T-helper 1 cell treated with Interleukin-12 subunit alpha and Interleukin-12 subunit beta and Interleukin-4 antibody, amounts not matched to agents 30 μg/mL and 1 μg/mL, for 36 hours (primary cell): ENCODE measurements at regions not wholly inside any gene's neighbourhood (a gene's known extent, or its start where the extent isn't known, plus 50 kb on each side); places are given as distances from the start of the nearest gene placed in this dataset.
"Not testable (repeated sequence)": the region's sequence is repeated elsewhere in the genome, so short reads cannot be mapped to it uniquely, and the experiment has no call there.

Experiments used
- H3K27ac Mint-ChIP-seq: one replicate; pipeline ENCODE4 v1.8.0; 2021; ENCODE audit warnings: mild to moderate bottlenecking, mixed read lengths
- H3K27me3 Mint-ChIP-seq: one replicate; pipeline ENCODE4 v1.8.0; 2021; ENCODE audit warnings: low read depth, mixed read lengths
- H3K36me3 Mint-ChIP-seq: one replicate; pipeline ENCODE4 v1.8.0; 2021; ENCODE audit warnings: low read depth, mixed read lengths
- H3K4me1 Mint-ChIP-seq: one replicate; pipeline ENCODE4 v1.8.0; 2021; ENCODE audit warnings: low read depth, mixed read lengths
- H3K4me3 Mint-ChIP-seq: one replicate; pipeline ENCODE4 v1.8.0; 2021; ENCODE audit warnings: mild to moderate bottlenecking, moderate library complexity, mixed read lengths
- H3K9me3 Mint-ChIP-seq: one replicate; pipeline ENCODE4 v1.8.0; 2021; ENCODE audit warnings: mixed read lengths

GRCh38 chr15:66880380-66881155 lies 178.5 kb downstream of the SMAD6 start:
- Mint-ChIP-seq H3K4me1 (no peaks in the 10 kb centered on the region), H3K36me3 (no peaks in the 10 kb centered on the region), H3K9me3 (no peaks in the 10 kb centered on the region), H3K27ac (no peak overlapping the region), H3K27me3 (peaks cover 9% of the 10 kb centered on the region), H3K4me3 (no peak overlapping the region)

DNA sequence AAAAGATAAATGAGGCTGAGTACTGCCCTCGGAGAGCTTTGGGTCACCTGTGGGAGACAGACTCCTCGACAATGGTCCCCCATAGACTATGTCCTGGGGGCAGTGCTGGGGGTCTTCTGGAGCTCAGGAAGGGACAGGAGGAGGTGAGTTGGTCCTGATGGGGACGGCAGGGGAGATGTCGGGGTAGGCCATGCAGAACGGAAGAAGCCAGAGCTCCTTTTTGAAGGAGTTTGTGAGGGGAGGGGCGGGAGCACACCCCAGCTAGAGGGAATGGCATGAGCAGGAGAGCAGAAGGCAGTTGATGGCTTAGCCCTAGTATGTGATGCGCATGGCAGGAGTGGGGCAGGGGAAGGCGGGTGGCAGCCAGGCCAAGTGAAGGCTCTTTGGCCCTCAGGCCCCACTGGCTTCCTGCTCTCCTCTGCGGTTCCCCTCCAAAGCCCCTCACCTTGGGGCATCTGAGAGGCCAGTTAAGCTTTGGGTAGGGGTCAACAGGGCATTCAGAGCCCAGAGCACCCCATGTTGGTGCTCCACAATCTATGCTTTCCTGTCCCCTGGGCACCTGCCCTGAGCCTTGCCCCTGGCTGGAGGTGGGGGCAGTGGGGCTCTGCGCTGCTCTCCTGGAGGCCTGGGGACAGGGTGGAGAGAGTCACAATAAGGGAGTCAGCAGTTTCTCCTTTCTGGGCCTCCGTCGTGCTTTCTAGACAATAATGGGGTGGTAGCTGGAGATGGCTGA lies 179.3 kb downstream of the SMAD6 start:
- Mint-ChIP-seq H3K9me3 (no peaks in the 10 kb centered on the region), H3K4me3 (no peak overlapping the region), H3K27ac (no peak overlapping the region), H3K4me1 (no peaks in the 10 kb centered on the region), H3K36me3 (no peaks in the 10 kb centered on the region), H3K27me3 (peaks cover 9% of the 10 kb centered on the region)

DNA sequence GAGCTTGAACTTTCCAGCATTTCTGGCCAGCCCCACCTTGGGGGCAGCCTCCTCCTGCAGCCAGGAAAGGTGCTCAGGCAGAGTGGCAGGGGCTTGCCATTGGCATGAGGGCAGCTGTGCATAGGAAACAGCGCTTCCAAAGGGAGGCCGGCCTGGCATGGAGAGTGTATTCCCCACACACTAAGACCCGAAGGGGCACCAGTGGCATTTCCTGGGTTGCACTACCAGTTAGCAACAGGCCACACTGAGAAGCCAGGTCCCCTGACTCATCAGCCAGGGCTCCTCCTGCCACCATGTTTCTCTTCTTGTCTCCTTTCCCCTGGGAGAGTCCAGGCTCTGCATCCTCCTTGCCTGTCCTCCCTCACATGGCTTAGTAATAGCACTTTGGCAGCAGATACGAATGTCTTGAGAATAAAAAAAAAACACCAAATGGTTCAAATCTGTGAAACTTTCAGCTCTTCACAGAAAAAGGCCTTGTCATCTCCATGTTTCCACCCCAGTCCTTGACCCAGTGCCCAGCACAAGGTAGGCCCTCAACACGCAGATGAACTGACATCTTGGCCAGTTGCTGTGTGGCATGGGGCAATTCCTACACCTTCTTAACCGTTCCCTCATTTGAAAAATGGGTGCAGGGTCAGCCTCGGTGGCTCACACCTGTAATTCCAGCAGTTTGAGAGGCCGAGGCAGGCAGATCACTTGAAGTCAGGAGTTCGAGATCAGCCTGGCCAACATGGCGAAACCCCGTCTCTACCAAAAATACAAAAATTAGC lies 180.4 kb downstream of the SMAD6 start:
- no peak overlapping the region for H3K27ac Mint-ChIP-seq

DNA sequence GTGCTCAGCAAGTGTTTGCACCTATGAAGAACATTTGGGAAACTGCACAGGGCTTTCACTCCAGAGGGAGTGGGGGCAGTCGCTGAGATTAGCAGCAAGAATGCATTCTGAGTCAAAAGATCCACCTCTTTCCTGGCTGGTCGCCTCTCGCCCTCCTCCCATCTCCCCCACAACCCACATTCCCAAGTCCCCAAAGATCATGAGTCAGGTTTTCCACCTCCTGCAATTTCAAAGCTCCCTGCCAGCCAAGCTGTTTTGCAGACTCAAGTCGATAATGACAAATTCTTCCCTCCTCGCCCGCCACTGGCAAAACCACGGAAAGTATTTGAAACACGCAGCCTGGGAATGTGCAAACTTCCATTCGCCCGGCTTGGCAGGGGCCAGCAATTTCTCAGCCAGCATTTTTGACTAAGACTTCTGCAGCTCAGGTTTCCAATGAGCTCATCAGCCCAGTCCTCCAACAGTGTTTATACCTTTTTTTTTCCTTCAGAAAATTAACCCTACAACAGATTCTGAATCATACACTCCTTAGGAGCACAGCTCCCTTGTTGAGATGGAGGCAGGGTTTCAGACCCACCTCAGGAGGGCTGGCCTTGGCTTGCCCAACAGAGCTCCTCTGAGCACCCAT lies 181.4 kb downstream of the SMAD6 start:
- Mint-ChIP-seq H3K9me3 (no peaks in the 10 kb centered on the region), H3K4me3 (no peak overlapping the region), H3K4me1 (no peaks in the 10 kb centered on the region), H3K27me3 (peaks cover 9% of the 10 kb centered on the region), H3K36me3 (no peaks in the 10 kb centered on the region), H3K27ac (no peak overlapping the region)

More for the DNA sequence above, 180.4 kb downstream of the SMAD6 start:
- Mint-ChIP-seq H3K9me3 (no peaks in the 10 kb centered on the region), H3K27me3 (peaks cover 9% of the 10 kb centered on the region), H3K4me3 (no peak overlapping the region), H3K4me1 (no peaks in the 10 kb centered on the region), H3K36me3 (no peaks in the 10 kb centered on the region)

- Mint-ChIP-seq H3K36me3 (no peaks in the 10 kb centered on the region), H3K27ac (no peak overlapping the region), H3K9me3 (peaks cover 5% of the 10 kb centered on the region), H3K27me3 (peaks cover 9% of the 10 kb centered on the region), H3K4me1 (no peaks in the 10 kb centered on the region), H3K4me3 (no peak overlapping the region)
Observed at GRCh38 chr15:66884115-66884622, 181.2 kb upstream of the SMAD3 start.

- Mint-ChIP-seq H3K27me3 (peaks cover 9% of the 10 kb centered on the region), H3K4me3 (no peak overlapping the region), H3K36me3 (no peaks in the 10 kb centered on the region), H3K9me3 (peaks cover 6% of the 10 kb centered on the region), H3K27ac (no peak overlapping the region), H3K4me1 (no peaks in the 10 kb centered on the region)
Observed at GRCh38 chr15:66884661-66885237, 180.7 kb upstream of the SMAD3 start.

DNA sequence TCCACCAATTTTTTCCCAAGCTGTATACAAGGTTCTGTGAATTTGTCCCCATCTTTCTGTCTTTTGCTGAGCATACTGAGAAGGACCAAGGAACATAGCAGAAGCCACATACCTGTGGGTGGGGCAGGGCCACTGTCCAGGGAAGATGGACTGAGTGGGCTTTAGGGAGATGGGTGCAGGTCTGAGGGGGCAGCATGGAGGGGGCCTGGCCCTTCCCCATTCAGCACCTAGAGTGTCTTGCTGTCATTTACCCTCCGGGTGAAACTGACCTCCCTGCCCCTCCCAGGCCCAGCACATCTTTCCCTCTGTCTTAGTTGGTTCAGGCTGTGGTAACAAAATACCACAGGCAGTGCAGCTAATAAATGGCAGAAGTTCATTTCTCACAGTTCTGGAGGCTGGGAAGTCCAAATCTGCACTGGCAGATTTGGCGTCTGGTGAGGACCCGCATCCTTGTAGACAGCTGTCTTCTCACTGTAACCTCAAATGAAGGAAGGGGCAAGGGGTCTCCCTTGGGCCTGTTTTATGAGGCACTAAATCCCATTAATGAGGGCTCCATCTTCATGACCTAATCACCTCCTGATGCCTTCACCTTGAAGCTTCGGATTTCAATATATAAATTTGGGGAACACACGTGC lies 180.0 kb upstream of the SMAD3 start:
- Mint-ChIP-seq H3K4me1 (no peaks in the 10 kb centered on the region), H3K27ac (no peak overlapping the region), H3K4me3 (no peak overlapping the region), H3K36me3 (no peaks in the 10 kb centered on the region), H3K9me3 (peaks cover 6% of the 10 kb centered on the region), H3K27me3 (peaks cover 9% of the 10 kb centered on the region)

DNA sequence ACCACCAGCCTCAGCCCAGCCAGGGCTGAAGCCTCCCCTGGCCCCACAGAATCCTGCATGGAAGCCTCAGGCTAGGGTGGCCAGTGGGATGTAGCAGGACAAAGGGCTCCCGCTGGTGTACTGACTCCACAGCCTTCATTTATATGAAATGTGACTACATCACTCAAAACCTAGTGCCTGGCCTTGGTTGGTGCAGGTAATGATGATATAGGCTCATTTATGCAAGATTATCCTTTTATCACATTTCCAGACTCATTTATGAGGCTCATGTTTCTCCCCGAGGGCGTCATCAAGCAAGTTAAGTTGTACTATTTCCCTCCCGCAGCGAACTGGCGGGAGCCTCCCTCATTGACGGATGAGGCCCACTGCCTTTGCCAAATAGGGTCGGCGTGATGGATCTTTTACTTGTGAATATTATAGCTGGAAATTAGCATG lies 179.1 kb upstream of the SMAD3 start:
- Mint-ChIP-seq H3K4me3 (no peak overlapping the region), H3K4me1 (no peaks in the 10 kb centered on the region), H3K27me3 (peaks cover 11% of the 10 kb centered on the region), H3K36me3 (no peaks in the 10 kb centered on the region), H3K27ac (no peak overlapping the region), H3K9me3 (peaks cover 6% of the 10 kb centered on the region)

- H3K27ac Mint-ChIP-seq = no peak overlapping the region
- H3K4me3 Mint-ChIP-seq = no peak overlapping the region
- no peaks in the 10 kb centered on the region for H3K4me1 Mint-ChIP-seq
- H3K9me3 Mint-ChIP-seq = peaks cover 9% of the 10 kb centered on the region
- no peaks in the 10 kb centered on the region for H3K36me3 Mint-ChIP-seq
- H3K27me3 Mint-ChIP-seq = peaks cover 16% of the 10 kb centered on the region
Observed at GRCh38 chr15:66886686-66887273, 178.6 kb upstream of the SMAD3 start.

GRCh38 chr15:66889298-66889697 lies 176.1 kb upstream of the SMAD3 start:
- not testable (repeated sequence) for H3K4me3 Mint-ChIP-seq, H3K27ac Mint-ChIP-seq, H3K9me3 Mint-ChIP-seq, H3K36me3 Mint-ChIP-seq, H3K4me1 Mint-ChIP-seq
- H3K27me3 Mint-ChIP-seq = peaks cover 24% of the 10 kb centered on the region

DNA sequence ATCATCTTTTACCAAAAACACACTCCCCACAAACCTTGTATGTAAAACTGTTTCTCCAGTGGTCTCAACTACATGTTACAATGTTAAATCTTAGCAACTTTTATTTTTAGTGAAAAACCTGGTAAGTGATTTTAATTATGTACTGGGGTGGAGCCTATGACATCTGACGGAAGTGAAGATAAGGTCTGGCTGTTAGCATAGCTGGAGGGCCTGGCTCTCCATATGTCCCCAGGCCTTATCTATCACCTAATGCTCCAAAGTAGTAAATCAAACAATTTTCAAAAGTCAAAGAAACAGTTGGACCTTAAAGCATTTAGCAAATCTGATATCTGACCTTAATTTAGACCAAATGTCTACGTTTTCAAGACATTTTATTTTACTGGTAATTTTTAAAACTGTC lies 173.6 kb upstream of the SMAD3 start:
- no peak overlapping the region for H3K4me3 Mint-ChIP-seq
- H3K27ac Mint-ChIP-seq = no peak overlapping the region
- peaks cover 9% of the 10 kb centered on the region for H3K9me3 Mint-ChIP-seq
- peaks cover 27% of the 10 kb centered on the region for H3K27me3 Mint-ChIP-seq
- peaks cover 7% of the 10 kb centered on the region for H3K4me1 Mint-ChIP-seq
- no peaks in the 10 kb centered on the region for H3K36me3 Mint-ChIP-seq

- peaks cover 9% of the 10 kb centered on the region for H3K9me3 Mint-ChIP-seq
- no peak overlapping the region for H3K4me3 Mint-ChIP-seq
- no peak overlapping the region for H3K27ac Mint-ChIP-seq
- H3K36me3 Mint-ChIP-seq = no peaks in the 10 kb centered on the region
- peaks cover 8% of the 10 kb centered on the region for H3K4me1 Mint-ChIP-seq
- peaks cover 27% of the 10 kb centered on the region for H3K27me3 Mint-ChIP-seq
Observed at GRCh38 chr15:66893294-66893693, 172.1 kb upstream of the SMAD3 start.

- H3K27ac Mint-ChIP-seq = no peak overlapping the region
- no peaks in the 10 kb centered on the region for H3K36me3 Mint-ChIP-seq
- no peak overlapping the region for H3K4me3 Mint-ChIP-seq
- peaks cover 3% of the 10 kb centered on the region for H3K9me3 Mint-ChIP-seq
- H3K4me1 Mint-ChIP-seq = peaks cover 8% of the 10 kb centered on the region
- H3K27me3 Mint-ChIP-seq = peaks cover 27% of the 10 kb centered on the region
Observed at GRCh38 chr15:66894363-66894762, 171.0 kb upstream of the SMAD3 start.
